Stimulated activated naive CD8-positive, alpha-beta T cell treated with anti-CD3 and anti-CD28 coated beads, Interleukin-15, Interleukin-2, amounts not matched to agents 100 U/mL and 50 U/mL, for 24 hours (primary cell): ENCODE measurements at regions not wholly inside any gene's neighbourhood (a gene's known extent, or its start where the extent isn't known, plus 50 kb on each side); places are given as distances from the start of the nearest gene placed in this dataset.
A peak's percentile ranks its signal among the peaks of the same experiment; 100 is the strongest.

Experiments
- ATAC-seq: fragments of 150-1000 bp; cut with Tn5 transposase; one replicate; pipeline ENCODE4 v1.10.0; 2021
- DNase-seq: peaks from one replicate; pipeline ENCODE4 v3.0.0; 2021

GRCh38 chr15:31752905-31753304, 277.4 kb upstream of the CHRNA7 start:
- ATAC-seq (no peak), DNase-seq (no peak)

- ATAC-seq = no peak
- no peak for DNase-seq
These were observed 272.2 kb upstream of the CHRNA7 start for GRCh38 chr15:31758126-31758525.

GRCh38 chr15:31768055-31768454, 262.3 kb upstream of the CHRNA7 start:
- DNase-seq = no peak
- no peak for ATAC-seq

GRCh38 chr15:31774045-31774444, 256.3 kb upstream of the CHRNA7 start:
- ATAC-seq (no peak), DNase-seq (no peak)

GRCh38 chr15:31776039-31776438, 254.3 kb upstream of the CHRNA7 start:
- no peak for ATAC-seq

GRCh38 chr15:31781261-31781660, 249.1 kb upstream of the CHRNA7 start:
- no peak for ATAC-seq

More at GRCh38 chr15:31776039-31776438, 254.3 kb upstream of the CHRNA7 start:
- DNase-seq = no peak

GRCh38 chr15:31782016-31782783, 248.1 kb upstream of the CHRNA7 start:
- DNase-seq (no peak), ATAC-seq (no peak)

More at GRCh38 chr15:31781261-31781660, 249.1 kb upstream of the CHRNA7 start:
- no peak for DNase-seq

- DNase-seq (no peak), ATAC-seq (no peak)
These were observed 247.4 kb upstream of the CHRNA7 start for GRCh38 chr15:31782951-31783350.

- DNase-seq (no peak), ATAC-seq (no peak)
These were observed 244.0 kb upstream of the CHRNA7 start for GRCh38 chr15:31786360-31786759.

GRCh38 chr15:31788104-31788503, 242.2 kb upstream of the CHRNA7 start:
- DNase-seq (no peak), ATAC-seq (no peak)

- ATAC-seq (no peak), DNase-seq (no peak)
These were observed 237.6 kb upstream of the CHRNA7 start for GRCh38 chr15:31792611-31793199.

GRCh38 chr15:31799319-31799714, 231.0 kb upstream of the CHRNA7 start:
- ATAC-seq = no peak

GRCh38 chr15:31799715-31800321, 230.5 kb upstream of the CHRNA7 start:
- ATAC-seq (no peak), DNase-seq (no peak)

More at GRCh38 chr15:31799319-31799714, 231.0 kb upstream of the CHRNA7 start:
- DNase-seq = no peak

GRCh38 chr15:31801152-31801551, 229.2 kb upstream of the CHRNA7 start:
- DNase-seq = no peak
- ATAC-seq = no peak

GRCh38 chr15:31802761-31803160, 227.6 kb upstream of the CHRNA7 start:
- no peak for DNase-seq
- no peak for ATAC-seq

GRCh38 chr15:31803388-31803884, 226.9 kb upstream of the CHRNA7 start:
- DNase-seq (peak; percentile 3), ATAC-seq (peak; percentile 62)

- ATAC-seq (no peak), DNase-seq (no peak)
These were observed 225.1 kb upstream of the CHRNA7 start for GRCh38 chr15:31805090-31805662.

- ATAC-seq = no peak
- DNase-seq = no peak
These were observed 224.2 kb upstream of the CHRNA7 start for GRCh38 chr15:31806106-31806505.

- ATAC-seq (no peak), DNase-seq (no peak)
These were observed 218.7 kb upstream of the CHRNA7 start for GRCh38 chr15:31811641-31812040.

- DNase-seq (no peak), ATAC-seq (no peak)
These were observed 216.2 kb upstream of the CHRNA7 start for GRCh38 chr15:31814082-31814481.

- ATAC-seq (no peak), DNase-seq (no peak)
These were observed 214.7 kb upstream of the CHRNA7 start for GRCh38 chr15:31815411-31816155.

GRCh38 chr15:31822463-31822862, 207.9 kb upstream of the CHRNA7 start:
- DNase-seq (no peak), ATAC-seq (no peak)
